ENCODE measurements at regions not wholly inside any gene's neighbourhood (a gene's known extent, or its start where the extent isn't known, plus 50 kb on each side); places are given as distances from the start of the nearest gene placed in this dataset.

DNA sequence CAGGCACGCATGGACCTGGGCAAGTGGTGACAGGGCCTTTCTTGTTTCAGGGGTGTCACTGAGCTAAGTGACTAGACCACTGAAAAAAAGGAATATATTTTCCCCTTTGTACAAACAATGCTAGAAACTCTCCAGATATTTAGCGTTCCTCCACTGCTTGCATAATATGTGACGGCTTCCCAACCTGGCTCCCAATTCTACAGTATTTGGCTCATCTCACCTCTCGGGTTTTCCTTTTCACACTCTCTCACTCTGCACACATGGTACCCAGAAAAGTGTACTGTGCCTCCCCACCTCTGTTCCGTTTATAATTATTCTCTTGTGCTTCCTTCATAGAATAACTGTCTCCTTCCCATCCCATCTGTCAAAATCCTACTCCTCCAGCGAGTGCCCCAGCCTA is 140.5 kb upstream of the KLHL25 start:
- no peak for ATAC-seq
- H3K9me3 Mint-ChIP-seq: no peaks in the 10 kb centered on the region
- H3K4me3 Mint-ChIP-seq: no peak overlapping the region
- Histone ChIP-seq H3K27ac (ENCODE audit: low read length) (no peak overlapping the region), H3K4me3 (ENCODE audit: low read length) (no peak overlapping the region), H3K36me3 (ENCODE audit: control insufficient read depth, insufficient read depth, low read length) (no peaks in the 10 kb centered on the region), H3K9me3 (ENCODE audit: control insufficient read depth, insufficient read depth, low read length) (no peaks in the 10 kb centered on the region), H3K4me1 (ENCODE audit: control insufficient read depth, insufficient read depth, low read length) (no peaks in the 10 kb centered on the region), H3K27me3 (ENCODE audit: control insufficient read depth, insufficient read depth, low read length) (no peaks in the 10 kb centered on the region)
- H3K27ac Mint-ChIP-seq: no peak overlapping the region
- peaks cover 7 to 9% of the 10 kb centered on the region in 2 donors for H3K4me1 Mint-ChIP-seq
- TF ChIP-seq, protein P1, sequence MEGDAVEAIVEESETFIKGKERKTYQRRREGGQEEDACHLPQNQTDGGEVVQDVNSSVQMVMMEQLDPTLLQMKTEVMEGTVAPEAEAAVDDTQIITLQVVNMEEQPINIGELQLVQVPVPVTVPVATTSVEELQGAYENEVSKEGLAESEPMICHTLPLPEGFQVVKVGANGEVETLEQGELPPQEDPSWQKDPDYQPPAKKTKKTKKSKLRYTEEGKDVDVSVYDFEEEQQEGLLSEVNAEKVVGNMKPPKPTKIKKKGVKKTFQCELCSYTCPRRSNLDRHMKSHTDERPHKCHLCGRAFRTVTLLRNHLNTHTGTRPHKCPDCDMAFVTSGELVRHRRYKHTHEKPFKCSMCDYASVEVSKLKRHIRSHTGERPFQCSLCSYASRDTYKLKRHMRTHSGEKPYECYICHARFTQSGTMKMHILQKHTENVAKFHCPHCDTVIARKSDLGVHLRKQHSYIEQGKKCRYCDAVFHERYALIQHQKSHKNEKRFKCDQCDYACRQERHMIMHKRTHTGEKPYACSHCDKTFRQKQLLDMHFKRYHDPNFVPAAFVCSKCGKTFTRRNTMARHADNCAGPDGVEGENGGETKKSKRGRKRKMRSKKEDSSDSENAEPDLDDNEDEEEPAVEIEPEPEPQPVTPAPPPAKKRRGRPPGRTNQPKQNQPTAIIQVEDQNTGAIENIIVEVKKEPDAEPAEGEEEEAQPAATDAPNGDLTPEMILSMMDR (IDR thresholded peaks at IDR 0.05): no peak
- intact Hi-C loops (cut with micrococcal nuclease): no loop called here
- H3K27me3 Mint-ChIP-seq (ENCODE audit: low read depth in 2 of 2): peaks cover 0 to 9% of the 10 kb centered on the region in 2 donors
- WGBS (ENCODE audit: insufficient coverage): 88% methylated on average over 6 of the region's 6 CpGs
- no peak for DNase-seq
- H3K36me3 Mint-ChIP-seq: no peaks in the 10 kb centered on the region

DNA sequence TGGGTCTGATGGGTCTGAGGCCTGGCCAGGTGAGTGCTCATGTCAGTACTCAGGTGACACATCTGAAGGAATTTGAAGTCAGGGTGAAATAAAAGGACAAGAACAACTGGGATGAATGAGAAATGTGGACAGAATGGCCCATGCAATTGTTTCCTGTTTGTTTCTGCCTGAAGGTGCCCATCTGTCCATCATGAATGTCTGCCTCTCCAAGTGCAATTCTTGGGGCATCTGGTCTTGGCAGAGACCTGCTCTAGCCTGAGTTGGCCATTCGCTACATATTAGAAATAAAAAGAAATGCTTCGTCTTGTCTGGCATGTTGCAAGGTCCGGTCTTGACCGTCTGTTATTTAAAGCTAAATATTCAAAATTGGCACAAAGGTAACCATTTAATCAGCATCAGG is 142.0 kb upstream of the AGBL1 start:
- no peaks in the 10 kb centered on the region for H3K9me3 Mint-ChIP-seq
- no peaks in the 10 kb centered on the region for H3K36me3 Mint-ChIP-seq
- H3K27ac Mint-ChIP-seq: no peak overlapping the region
- intact Hi-C loops (cut with micrococcal nuclease): no loop called here
- Histone ChIP-seq H3K4me1 (ENCODE audit: control insufficient read depth, insufficient read depth, low read length) (no peaks in the 10 kb centered on the region), H3K27me3 (ENCODE audit: control insufficient read depth, insufficient read depth, low read length) (no peaks in the 10 kb centered on the region), H3K27ac (ENCODE audit: low read length) (no peak overlapping the region), H3K9me3 (ENCODE audit: control insufficient read depth, insufficient read depth, low read length) (no peaks in the 10 kb centered on the region), H3K4me3 (ENCODE audit: low read length) (no peak overlapping the region), H3K36me3 (ENCODE audit: control insufficient read depth, insufficient read depth, low read length) (no peaks in the 10 kb centered on the region)
- no peak for ATAC-seq
- TF ChIP-seq, protein P1 (IDR thresholded peaks at IDR 0.05): no peak
- H3K4me3 Mint-ChIP-seq: no peak overlapping the region
- H3K4me1 Mint-ChIP-seq: no peaks in the 10 kb centered on the region
- WGBS (ENCODE audit: insufficient coverage): 97% methylated on average over 4 of the region's 4 CpGs
- H3K27me3 Mint-ChIP-seq (ENCODE audit: low read depth in 2 of 2): peaks cover 0 to 4% of the 10 kb centered on the region in 2 donors
- no peak for DNase-seq

DNA sequence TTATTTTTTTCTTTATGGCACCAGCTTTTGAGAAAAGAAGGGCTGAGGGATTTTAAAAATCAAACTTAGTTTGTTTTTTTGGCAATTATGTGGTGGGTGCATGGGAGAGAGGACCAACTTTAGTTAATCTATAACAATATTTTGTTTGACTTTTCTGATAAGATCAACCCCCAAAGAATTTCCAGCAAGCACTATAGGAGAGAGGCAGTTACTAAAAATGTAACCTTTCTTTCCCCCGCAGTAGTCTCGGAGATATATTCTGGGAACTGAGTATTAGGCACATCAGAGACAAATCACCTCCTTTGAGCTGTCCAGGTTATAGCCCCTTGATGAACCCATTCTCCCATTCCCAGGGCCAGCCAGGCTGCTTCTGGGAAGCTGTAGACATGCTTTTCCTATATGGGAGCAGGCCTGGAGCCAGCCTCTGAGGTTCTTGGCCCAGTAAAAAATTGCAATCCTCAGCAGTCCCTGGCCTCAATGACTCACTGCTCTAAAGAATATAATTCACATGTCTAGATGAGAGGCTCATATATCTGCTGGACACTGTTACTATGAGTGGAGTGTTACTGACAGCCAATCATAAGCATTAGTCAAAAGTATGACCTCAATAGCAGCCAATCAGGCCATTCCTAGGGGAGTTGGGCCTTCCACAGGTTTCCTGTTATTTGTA is 138.3 kb upstream of the AGBL1 start:
- Histone ChIP-seq H3K27ac (ENCODE audit: low read length) (no peak overlapping the region), H3K27me3 (ENCODE audit: control insufficient read depth, insufficient read depth, low read length) (no peaks in the 10 kb centered on the region), H3K4me3 (ENCODE audit: low read length) (no peak overlapping the region), H3K4me1 (ENCODE audit: control insufficient read depth, insufficient read depth, low read length) (no peaks in the 10 kb centered on the region), H3K36me3 (ENCODE audit: control insufficient read depth, insufficient read depth, low read length) (no peaks in the 10 kb centered on the region), H3K9me3 (ENCODE audit: control insufficient read depth, insufficient read depth, low read length) (no peaks in the 10 kb centered on the region)
- 92% methylated on average over 2 of the region's 2 CpGs for WGBS (ENCODE audit: insufficient coverage)
- Mint-ChIP-seq H3K9me3 (no peaks in the 10 kb centered on the region), H3K4me1 (no peaks in the 10 kb centered on the region), H3K36me3 (no peaks in the 10 kb centered on the region), H3K27me3 (ENCODE audit: low read depth in 2 of 2) (no peaks in the 10 kb centered on the region), H3K27ac (no peak overlapping the region), H3K4me3 (no peak overlapping the region)
- ATAC-seq (no peak), DNase-seq (no peak)
- intact Hi-C loops (cut with micrococcal nuclease): no loop called here
- TF ChIP-seq, protein P1 (IDR thresholded peaks at IDR 0.05): no peak

DNA sequence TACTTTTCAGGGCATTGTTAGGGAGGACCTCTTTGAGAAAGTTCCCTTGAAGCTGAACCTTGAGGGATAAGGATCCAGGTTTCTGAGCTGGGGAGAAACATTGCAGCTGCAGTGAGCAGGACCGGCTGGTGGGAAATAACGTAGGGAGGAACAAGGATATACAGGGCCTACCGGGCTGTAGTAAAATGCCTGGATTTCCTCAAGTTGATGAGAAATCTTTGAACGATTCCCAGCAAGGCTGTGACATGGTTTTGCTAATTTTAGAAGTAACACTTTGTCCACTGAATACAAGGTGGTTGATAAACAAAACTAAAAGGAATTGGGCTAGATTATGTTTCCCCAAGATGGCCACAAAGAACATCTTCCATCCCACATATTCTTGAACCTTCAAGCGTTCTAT is 137.0 kb upstream of the AGBL1 start:
- Histone ChIP-seq H3K4me1 (ENCODE audit: control insufficient read depth, insufficient read depth, low read length) (no peaks in the 10 kb centered on the region), H3K27ac (ENCODE audit: low read length) (no peak overlapping the region), H3K9me3 (ENCODE audit: control insufficient read depth, insufficient read depth, low read length) (no peaks in the 10 kb centered on the region), H3K36me3 (ENCODE audit: control insufficient read depth, insufficient read depth, low read length) (no peaks in the 10 kb centered on the region), H3K27me3 (ENCODE audit: control insufficient read depth, insufficient read depth, low read length) (no peaks in the 10 kb centered on the region), H3K4me3 (ENCODE audit: low read length) (no peak overlapping the region)
- intact Hi-C loops (cut with micrococcal nuclease): no loop called here
- DNase-seq (no peak), ATAC-seq (no peak)
- no peak overlapping the region for H3K4me3 Mint-ChIP-seq
- no peaks in the 10 kb centered on the region for H3K9me3 Mint-ChIP-seq
- 93% methylated on average over 5 of the region's 5 CpGs for WGBS (ENCODE audit: insufficient coverage)
- H3K4me1 Mint-ChIP-seq: no peaks in the 10 kb centered on the region
- TF ChIP-seq, protein P1 (IDR thresholded peaks at IDR 0.05): no peak
- no peaks in the 10 kb centered on the region for H3K36me3 Mint-ChIP-seq
- H3K27ac Mint-ChIP-seq: no peak overlapping the region
- H3K27me3 Mint-ChIP-seq (ENCODE audit: low read depth in 2 of 2): no peaks in the 10 kb centered on the region
